PC-3 (cell line): ENCODE measurements at regions not wholly inside any gene's neighbourhood (a gene's known extent, or its start where the extent isn't known, plus 50 kb on each side); places are given as distances from the start of the nearest gene placed in this dataset.

Experiments
- ATAC-seq: fragments of 200-7000 bp; cut with Tn5 transposase; 2 replicates; pipeline ENCODE4 v1.9.1; 2020; ENCODE audit warnings: mild to moderate bottlenecking, moderate library complexity
- BruUV-seq: library from RNA; stranded (reverse); fragments of 400-500 nt; replicated peaks from 2 replicates; lab custom pipeline; 2021; lab: Mats Ljungman, UMichigan
- CTCF ChIA-PET: fragments of 300-600 bp; sonication (Branson Sonifier 250); formaldehyde crosslinking; loops from one replicate; lab custom pipeline; 2022; ENCODE audit warnings: antibody characterized with exemption; lab: Charles Lee
- POLR2A ChIA-PET: fragments of 300-600 bp; sonication (Branson Sonifier 250); formaldehyde crosslinking; loops from one replicate; lab custom pipeline; 2022; ENCODE audit warnings: antibody characterized with exemption; ENCODE audit not compliant: unreplicated experiment; lab: Charles Lee
- DNase-seq: peaks from one replicate; pipeline ENCODE4 v3.0.0-alpha.2; 2015
- H2AFZ ChIP-seq: fragments of 300-600 bp; sonication (generic); 2 replicates; pipeline ENCODE4 v1.6.0; 2016; ENCODE audit warnings: antibody characterized with exemption, low read length
- H3F3A ChIP-seq: fragments of 300-600 bp; sonication (generic); one replicate; pipeline ENCODE4 v1.6.0; 2017; ENCODE audit warnings: antibody characterized with exemption, low read length, control low read depth, mild to moderate bottlenecking; ENCODE audit not compliant: unreplicated experiment
- H3K27ac ChIP-seq: fragments of 300-600 bp; sonication (generic); 2 replicates; pipeline ENCODE4 v1.5.1; 2016; ENCODE audit warnings: mild to moderate bottlenecking, low read length
- H3K27me3 ChIP-seq: fragments of 300-600 bp; sonication (generic); 2 replicates; pipeline ENCODE4 v1.6.1; 2016; ENCODE audit warnings: low read length, mixed read lengths
- H3K36me3 ChIP-seq: fragments of 300-600 bp; sonication (generic); 2 replicates; pipeline ENCODE4 v1.6.1; 2016; ENCODE audit warnings: low read depth, mixed run types, low read length, mixed read lengths
- H3K4me1 ChIP-seq: fragments of 300-600 bp; sonication (generic); 2 replicates; pipeline ENCODE4 v1.5.1; 2016; ENCODE audit warnings: low read length; ENCODE audit not compliant: insufficient read depth
- H3K4me2 ChIP-seq: fragments of 300-600 bp; sonication (generic); 2 replicates; pipeline ENCODE4 v1.6.0; 2016; ENCODE audit warnings: low read length
- H3K4me3 ChIP-seq: fragments of 300-600 bp; sonication (generic); 2 replicates; pipeline ENCODE4 v1.5.1; 2016; ENCODE audit warnings: mild to moderate bottlenecking, low read length, mixed read lengths
- H3K79me2 ChIP-seq: fragments of 300-600 bp; sonication (generic); 2 replicates; pipeline ENCODE4 v1.6.1; 2017; ENCODE audit warnings: low read length, mixed read lengths
- H3K9ac ChIP-seq: fragments of 300-600 bp; sonication (generic); 2 replicates; pipeline ENCODE4 v1.6.0; 2016; ENCODE audit warnings: mild to moderate bottlenecking, low read length
- H3K9me2 ChIP-seq: fragments of 300-600 bp; sonication (generic); replicated peaks from 2 replicates; pipeline ENCODE4 v1.6.1; 2016; ENCODE audit warnings: mixed run types, low read length, mixed read lengths
- H3K9me3 ChIP-seq: fragments of 300-600 bp; sonication (generic); 2 replicates; pipeline ENCODE4 v1.6.1; 2016; ENCODE audit warnings: low read length, mixed read lengths
- H4K20me1 ChIP-seq: fragments of 300-600 bp; sonication (generic); 2 replicates; pipeline ENCODE4 v1.6.1; 2016; ENCODE audit warnings: low read length, mixed read lengths
- EZH2 ChIP-seq: fragments of 300-600 bp; sonication (generic); IDR thresholded peaks from one replicate; pipeline ENCODE4 v1.6.1; 2017; ENCODE audit warnings: antibody characterized with exemption, mild to moderate bottlenecking, low read length; ENCODE audit not compliant: unreplicated experiment
- EZH2phosphoT487 ChIP-seq: fragments of 300-600 bp; sonication (generic); IDR thresholded peaks from 2 replicates; pipeline ENCODE4 v1.6.1; 2018; ENCODE audit warnings: mild to moderate bottlenecking, antibody characterized with exemption, low read length, borderline replicate concordance
- intact Hi-C: fragments of 100-400 bp; cut with micrococcal nuclease; formaldehyde crosslinking; loops from 2 replicates; pipeline ENCODE4 v1.9.0; 2023
- TF ChIP-seq, protein P1 (sequence below): fragments of 300-600 bp; sonication (generic); conservative IDR thresholded peaks from 2 replicates; pipeline ENCODE4 v1.5.1; 2017; ENCODE audit warnings: antibody characterized with exemption, low read depth, mild to moderate bottlenecking, low read length

DNA sequence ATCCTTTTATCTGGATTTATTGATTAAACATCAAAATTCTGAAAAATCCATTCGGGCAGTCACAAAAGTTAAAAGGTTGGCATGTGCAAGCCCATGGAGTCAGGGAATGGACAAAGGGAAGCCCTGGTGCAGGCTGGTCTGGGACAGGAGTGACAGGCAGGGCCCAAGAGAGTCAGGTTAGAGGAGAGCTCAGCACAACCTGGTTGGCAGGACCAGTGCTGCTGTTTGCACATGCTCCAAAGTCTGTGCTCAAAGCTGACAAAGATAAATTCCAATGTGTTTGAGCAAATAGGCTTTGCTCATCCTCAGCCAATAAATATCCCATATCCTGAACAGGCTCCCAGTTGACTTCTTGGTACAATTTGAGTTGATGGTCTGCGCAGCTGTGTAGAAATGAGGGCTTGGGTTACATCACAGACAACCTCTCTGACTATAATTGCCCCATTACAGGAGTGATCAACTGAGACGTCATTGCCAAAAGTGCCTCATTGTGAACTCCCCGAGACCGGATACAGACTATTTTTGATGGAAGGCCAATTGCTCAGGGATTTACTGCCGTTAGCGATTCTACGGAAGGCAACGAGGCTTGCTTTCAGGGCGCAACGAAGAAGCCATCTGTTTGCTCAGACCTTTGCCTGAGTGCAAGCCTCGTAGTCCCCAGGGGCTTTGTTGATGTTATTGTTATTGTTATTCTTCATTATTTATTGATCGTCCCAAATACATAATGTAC is 1008.1 kb upstream of the TENM3 start:
- no peak overlapping the region for H3K4me3 ChIP-seq
- TF ChIP-seq EZH2phosphoT487 (no peak), EZH2 (no peak)
- TF ChIP-seq, protein P1, sequence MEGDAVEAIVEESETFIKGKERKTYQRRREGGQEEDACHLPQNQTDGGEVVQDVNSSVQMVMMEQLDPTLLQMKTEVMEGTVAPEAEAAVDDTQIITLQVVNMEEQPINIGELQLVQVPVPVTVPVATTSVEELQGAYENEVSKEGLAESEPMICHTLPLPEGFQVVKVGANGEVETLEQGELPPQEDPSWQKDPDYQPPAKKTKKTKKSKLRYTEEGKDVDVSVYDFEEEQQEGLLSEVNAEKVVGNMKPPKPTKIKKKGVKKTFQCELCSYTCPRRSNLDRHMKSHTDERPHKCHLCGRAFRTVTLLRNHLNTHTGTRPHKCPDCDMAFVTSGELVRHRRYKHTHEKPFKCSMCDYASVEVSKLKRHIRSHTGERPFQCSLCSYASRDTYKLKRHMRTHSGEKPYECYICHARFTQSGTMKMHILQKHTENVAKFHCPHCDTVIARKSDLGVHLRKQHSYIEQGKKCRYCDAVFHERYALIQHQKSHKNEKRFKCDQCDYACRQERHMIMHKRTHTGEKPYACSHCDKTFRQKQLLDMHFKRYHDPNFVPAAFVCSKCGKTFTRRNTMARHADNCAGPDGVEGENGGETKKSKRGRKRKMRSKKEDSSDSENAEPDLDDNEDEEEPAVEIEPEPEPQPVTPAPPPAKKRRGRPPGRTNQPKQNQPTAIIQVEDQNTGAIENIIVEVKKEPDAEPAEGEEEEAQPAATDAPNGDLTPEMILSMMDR, result no peak
- no peaks in the 10 kb centered on the region for H3K36me3 ChIP-seq
- no peaks in the 10 kb centered on the region for H3F3A ChIP-seq
- no peaks in the 10 kb centered on the region for H3K4me1 ChIP-seq
- ChIA-PET POLR2A (no interaction called here), CTCF (no interaction called here)
- H3K9me2 ChIP-seq, result no peaks in the 10 kb centered on the region
- H3K4me2 ChIP-seq, result no peak overlapping the region
- H3K9ac ChIP-seq, result no peak overlapping the region
- intact Hi-C loops, result no loop called here
- no peaks in the 10 kb centered on the region for H3K27me3 ChIP-seq
- H3K79me2 ChIP-seq, result no peaks in the 10 kb centered on the region
- no peak overlapping the region for H3K27ac ChIP-seq
- DNase-seq, result no peak
- BruUV-seq, result no TSS peak
- H3K9me3 ChIP-seq, result no peaks in the 10 kb centered on the region
- ATAC-seq, result no peak
- no peaks in the 10 kb centered on the region for H4K20me1 ChIP-seq
- no peak overlapping the region for H2AFZ ChIP-seq

DNA sequence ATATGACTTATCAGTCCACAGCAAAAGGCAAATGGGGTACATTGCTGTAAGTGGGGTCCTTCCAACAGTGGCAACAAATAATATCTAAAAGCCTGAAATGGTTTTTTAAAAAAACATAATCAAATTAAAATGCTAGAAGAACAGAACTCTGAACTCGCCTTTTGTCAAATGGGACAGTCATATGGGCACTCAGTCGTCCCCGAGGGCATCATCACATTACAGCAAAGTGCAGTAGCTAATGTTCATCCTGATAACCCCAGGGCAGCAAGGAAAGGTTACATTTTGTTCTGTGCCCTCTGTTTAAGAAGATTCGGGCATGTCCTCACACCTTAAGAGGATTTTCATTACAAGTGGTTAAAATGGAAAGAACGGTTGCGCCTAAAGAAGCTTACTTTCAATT is 997.9 kb upstream of the TENM3 start:
- Histone ChIP-seq H3K4me3 (no peak overlapping the region), H3K36me3 (no peaks in the 10 kb centered on the region), H4K20me1 (no peaks in the 10 kb centered on the region), H3K4me1 (no peaks in the 10 kb centered on the region), H3K9ac (no peak overlapping the region), H3K79me2 (no peaks in the 10 kb centered on the region), H2AFZ (no peak overlapping the region), H3K27ac (no peak overlapping the region), H3K4me2 (no peak overlapping the region), H3F3A (no peaks in the 10 kb centered on the region), H3K9me2 (no peaks in the 10 kb centered on the region), H3K9me3 (no peaks in the 10 kb centered on the region), H3K27me3 (no peaks in the 10 kb centered on the region)
- CTCF ChIA-PET, result no interaction called here
- no peak for ATAC-seq
- no TSS peak for BruUV-seq
- no peak for TF ChIP-seq EZH2phosphoT487
- TF ChIP-seq, protein P1, result no peak
- no peak for TF ChIP-seq EZH2
- DNase-seq, result no peak
- intact Hi-C loops, result no loop called here
- POLR2A ChIA-PET, result no interaction called here

DNA sequence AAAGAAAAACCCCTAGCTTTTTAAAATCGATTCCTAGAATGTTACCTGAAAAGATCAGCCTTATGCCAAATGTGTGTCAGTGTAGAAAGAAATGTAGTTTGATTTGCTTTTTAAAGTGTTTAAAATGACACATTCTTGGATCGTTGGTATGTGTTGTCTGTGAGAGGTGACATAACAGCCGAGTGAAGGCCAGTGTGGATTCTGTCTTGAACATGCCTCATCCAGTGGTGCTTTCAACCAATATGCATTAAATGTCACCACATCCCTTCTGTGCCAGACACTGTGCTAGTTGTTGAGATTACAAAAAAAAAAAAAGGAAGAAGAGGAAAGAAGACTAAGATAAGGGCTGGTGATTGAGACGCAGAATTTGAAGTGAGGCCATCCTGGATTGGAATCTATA is 994.2 kb upstream of the TENM3 start:
- ChIA-PET POLR2A (no interaction called here), CTCF (no interaction called here)
- TF ChIP-seq EZH2, result no peak
- TF ChIP-seq, protein P1, result no peak
- TF ChIP-seq EZH2phosphoT487, result no peak
- H3K27ac ChIP-seq, result no peak overlapping the region
- DNase-seq (no peak), ATAC-seq (no peak)
- H3F3A ChIP-seq, result no peaks in the 10 kb centered on the region
- H3K9me2 ChIP-seq, result no peaks in the 10 kb centered on the region
- no TSS peak for BruUV-seq
- H2AFZ ChIP-seq, result no peak overlapping the region
- no peaks in the 10 kb centered on the region for H3K36me3 ChIP-seq
- H4K20me1 ChIP-seq, result no peaks in the 10 kb centered on the region
- H3K9me3 ChIP-seq, result no peaks in the 10 kb centered on the region
- no peak overlapping the region for H3K9ac ChIP-seq
- no peaks in the 10 kb centered on the region for H3K27me3 ChIP-seq
- intact Hi-C loops, result no loop called here
- H3K4me3 ChIP-seq, result no peak overlapping the region
- H3K79me2 ChIP-seq, result no peaks in the 10 kb centered on the region
- no peak overlapping the region for H3K4me2 ChIP-seq
- H3K4me1 ChIP-seq, result no peaks in the 10 kb centered on the region
